H9 (cell line): ENCODE measurements at regions not wholly inside any gene's neighbourhood (a gene's known extent, or its start where the extent isn't known, plus 50 kb on each side); places are given as distances from the start of the nearest gene placed in this dataset.

Source experiments
- DNase-seq: peaks from one replicate; pipeline ENCODE4 v3.0.0-alpha.2; 2017
- H2AFZ ChIP-seq: one replicate; pipeline ENCODE4 v1.6.1; 2013; ENCODE audit warnings: mild to moderate bottlenecking, low read length, control low read depth, moderate library complexity
- H2AK5ac ChIP-seq: 2 replicates; pipeline ENCODE4 v1.6.1; 2013; ENCODE audit warnings: low read length, control low read depth, mixed read lengths; ENCODE audit not compliant: insufficient read length
- H2BK120ac ChIP-seq: one replicate; pipeline ENCODE4 v1.6.1; 2013; ENCODE audit warnings: low read depth, mild to moderate bottlenecking, low read length, control low read depth, inconsistent platforms; ENCODE audit not compliant: poor library complexity, severe bottlenecking
- H2BK12ac ChIP-seq: 2 replicates; pipeline ENCODE4 v1.6.1; 2013; ENCODE audit warnings: low read length, control low read depth, mixed read lengths, low read depth; ENCODE audit not compliant: insufficient read length
- H2BK15ac ChIP-seq: 2 replicates; pipeline ENCODE4 v1.6.1; 2013; ENCODE audit warnings: low read depth, low read length, control low read depth
- H2BK20ac ChIP-seq: one replicate; pipeline ENCODE4 v1.6.1; 2013; ENCODE audit warnings: low read depth, mild to moderate bottlenecking, low read length, control low read depth, inconsistent platforms; ENCODE audit not compliant: poor library complexity, severe bottlenecking
- H2BK5ac ChIP-seq: 2 replicates; pipeline ENCODE4 v1.6.1; 2013; ENCODE audit warnings: low read length, control low read depth, mixed read lengths; ENCODE audit not compliant: insufficient read length
- H3K14ac ChIP-seq: 2 replicates; pipeline ENCODE4 v1.6.1; 2013; ENCODE audit warnings: low read length, control low read depth; ENCODE audit not compliant: insufficient read depth
- H3K18ac ChIP-seq: 2 replicates; pipeline ENCODE4 v1.6.1; 2013; ENCODE audit warnings: low read depth, mild to moderate bottlenecking, mixed read lengths, low read length, control low read depth; ENCODE audit not compliant: insufficient read length
- H3K23ac ChIP-seq: 2 replicates; pipeline ENCODE4 v1.6.1; 2013; ENCODE audit warnings: low read length, control low read depth, mixed read lengths, low read depth; ENCODE audit not compliant: insufficient read length
- H3K23me2 ChIP-seq: 2 replicates; pipeline ENCODE4 v1.6.1; 2013; ENCODE audit warnings: low read depth, mild to moderate bottlenecking, mixed read lengths, low read length, control low read depth; ENCODE audit not compliant: insufficient read length, poor library complexity, severe bottlenecking
- H3K27ac ChIP-seq: 2 replicates; pipeline ENCODE4 v1.5.1; 2013; ENCODE audit warnings: low read length, control low read depth, mixed read lengths, low read depth; ENCODE audit not compliant: insufficient read length
- H3K27me3 ChIP-seq: 2 replicates; pipeline ENCODE4 v1.6.1; 2013; ENCODE audit warnings: low read length, control low read depth, inconsistent platforms; ENCODE audit not compliant: insufficient read depth
- H3K4ac ChIP-seq: 2 replicates; pipeline ENCODE4 v1.6.1; 2013; ENCODE audit warnings: low read depth, mild to moderate bottlenecking, control low read depth, inconsistent platforms, low read length, moderate library complexity
- H3K4me1 ChIP-seq: 2 replicates; pipeline ENCODE4 v1.6.1; 2013; ENCODE audit warnings: low read length, control low read depth, inconsistent platforms; ENCODE audit not compliant: insufficient read depth
- H3K4me2 ChIP-seq: 2 replicates; pipeline ENCODE4 v1.6.1; 2013; ENCODE audit warnings: low read length, control low read depth, mixed read lengths; ENCODE audit not compliant: insufficient read length, insufficient read depth
- H3K56ac ChIP-seq: 2 replicates; pipeline ENCODE4 v1.6.1; 2013; ENCODE audit warnings: low read depth, mild to moderate bottlenecking, mixed read lengths, low read length, control low read depth; ENCODE audit not compliant: insufficient read length
- H3K79me1 ChIP-seq: 2 replicates; pipeline ENCODE4 v1.6.1; 2013; ENCODE audit warnings: low read depth, mild to moderate bottlenecking, moderate library complexity, low read length, control low read depth, inconsistent platforms; ENCODE audit not compliant: insufficient read depth, poor library complexity, severe bottlenecking
- H3K79me2 ChIP-seq: 2 replicates; pipeline ENCODE4 v1.6.1; 2013; ENCODE audit warnings: low read length, control low read depth, inconsistent platforms; ENCODE audit not compliant: insufficient read depth
- H3K9ac ChIP-seq: 2 replicates; pipeline ENCODE4 v1.6.1; 2013; ENCODE audit warnings: low read length, control low read depth, mixed read lengths; ENCODE audit not compliant: insufficient read length; ENCODE audit errors: extremely low read depth
- H3K9me3 ChIP-seq: one replicate; pipeline ENCODE4 v1.6.1; 2013; ENCODE audit warnings: low read depth, low read length, inconsistent platforms; ENCODE audit not compliant: control insufficient read depth
- H3T11ph ChIP-seq: one replicate; pipeline ENCODE4 v1.6.1; 2013; ENCODE audit warnings: mild to moderate bottlenecking, low read length, control low read depth, inconsistent platforms
- H4K20me1 ChIP-seq: one replicate; pipeline ENCODE4 v1.6.1; 2013; ENCODE audit not compliant: control insufficient read depth, insufficient read length, insufficient read depth
- H4K5ac ChIP-seq: 2 replicates; pipeline ENCODE4 v1.6.1; 2013; ENCODE audit warnings: low read depth, mild to moderate bottlenecking, mixed read lengths, low read length, control low read depth; ENCODE audit not compliant: insufficient read length
- H4K8ac ChIP-seq: replicated peaks from 2 replicates; pipeline ENCODE4 v1.6.1; 2013; ENCODE audit warnings: low read length, control low read depth, mixed read lengths, low read depth; ENCODE audit not compliant: insufficient read length
- H4K91ac ChIP-seq: 2 replicates; pipeline ENCODE4 v1.6.1; 2013; ENCODE audit warnings: low read depth, mild to moderate bottlenecking, moderate library complexity, mixed read lengths, low read length, control low read depth; ENCODE audit not compliant: insufficient read length
- H3K27ac Mint-ChIP-seq, 3 experiments: 2 replicates in 2 of 3; 3 replicates in 1 of 3; pipeline ENCODE4 v1.8.0; 2020 to 2021; ENCODE audit warnings: mixed read lengths in 3 of 3, mild to moderate bottlenecking in 1 of 3, moderate library complexity in 1 of 3
- H3K27me3 Mint-ChIP-seq: 2 replicates; pipeline ENCODE4 v1.8.0; 2021; ENCODE audit warnings: low read depth, mild to moderate bottlenecking, moderate library complexity, mixed read lengths
- H3K36me3 Mint-ChIP-seq, 3 experiments: 2 replicates in 2 of 3; 3 replicates in 1 of 3; pipeline ENCODE4 v1.8.0; 2020 to 2021; ENCODE audit warnings: low read depth in 3 of 3, mixed read lengths in 3 of 3; ENCODE audit not compliant: insufficient read depth in 1 of 3
- H3K4me1 Mint-ChIP-seq, 2 experiments: 2 replicates each; pipeline ENCODE4 v1.8.0; 2020; ENCODE audit warnings: mixed read lengths in 2 of 2
- H3K4me3 Mint-ChIP-seq, 2 experiments: 2 replicates in 1 of 2; 3 replicates in 1 of 2; pipeline ENCODE4 v1.8.0; 2020 to 2021; ENCODE audit warnings: mild to moderate bottlenecking in 2 of 2, mixed read lengths in 2 of 2, moderate library complexity in 1 of 2
- H3K9me3 Mint-ChIP-seq, 2 experiments: 2 replicates in 1 of 2; 3 replicates in 1 of 2; pipeline ENCODE4 v1.8.0; 2020; ENCODE audit warnings: mild to moderate bottlenecking in 2 of 2, mixed read lengths in 2 of 2, moderate library complexity in 1 of 2
- CTCF ChIP-seq: fragments of 200-600 bp; sonication (generic); conservative IDR thresholded peaks from 3 replicates; pipeline ENCODE4 v1.8.0; 2021; ENCODE audit warnings: antibody characterized with exemption, mild to moderate bottlenecking
- WGBS: extraction: QIAGEN DNeasy Blood & Tissue Kit; methylation state at CpG from one replicate; pipeline ENCODE4 v1.1.7; 2013; ENCODE audit warnings: missing lambda C conversion rate, low lambda C conversion rate, mixed read lengths; ENCODE audit not compliant: insufficient read length; ENCODE audit errors: extremely low coverage; 5-methylcytosine and 5-hydroxymethylcytosine counted together

GRCh38 chr1:228968891-228969606 is 233.8 kb downstream of the RHOU start:
- H4K20me1 ChIP-seq: no peaks in the 10 kb centered on the region
- no peaks in the 10 kb centered on the region for H3K79me2 ChIP-seq
- no peak overlapping the region; the same call in 1 of the 2 replicates for H3K14ac ChIP-seq
- peak overlapping the region; percentile 51 for H3K18ac ChIP-seq
- H2BK12ac ChIP-seq: no peak overlapping the region
- H3T11ph ChIP-seq: no peak overlapping the region
- H3K23me2 ChIP-seq: no peaks in the 10 kb centered on the region
- H3K9ac ChIP-seq: no peak overlapping the region
- H2AFZ ChIP-seq: no peak overlapping the region
- H2BK20ac ChIP-seq: no peak overlapping the region
- Mint-ChIP-seq H3K4me3 (no peak overlapping the region), H3K9me3 (no peaks in the 10 kb centered on the region), H3K36me3 (no peaks in the 10 kb centered on the region), H3K27ac (peak overlapping the region in 2 of 3 experiments; percentile 19 to 86; a peak in 4 of 7 replicates), H3K27me3 (peaks cover 4% of the 10 kb centered on the region; the same call in 1 of the 2 replicates), H3K4me1 (peaks cover 28 to 38% of the 10 kb centered on the region in 2 experiments)
- no peaks in the 10 kb centered on the region for H3K9me3 ChIP-seq
- H2BK15ac ChIP-seq: no peak overlapping the region
- H3K4ac ChIP-seq: no peak overlapping the region
- H3K27me3 ChIP-seq: no peaks in the 10 kb centered on the region
- no peak overlapping the region for H2BK120ac ChIP-seq
- no peaks in the 10 kb centered on the region; the same call in 1 of the 2 replicates for H3K4me1 ChIP-seq
- TF ChIP-seq CTCF: no peak
- no peaks in the 10 kb centered on the region for H3K79me1 ChIP-seq
- H3K23ac ChIP-seq: no peak overlapping the region
- no peak overlapping the region for H2BK5ac ChIP-seq
- no peak overlapping the region for H4K5ac ChIP-seq
- H4K91ac ChIP-seq: no peak overlapping the region
- no peak overlapping the region for H3K27ac ChIP-seq
- H3K56ac ChIP-seq: no peak overlapping the region
- no peak overlapping the region for H4K8ac ChIP-seq
- H2AK5ac ChIP-seq: no peak overlapping the region
- DNase-seq: no peak
- no peak overlapping the region for H3K4me2 ChIP-seq
- WGBS: no CpG with 5 or more reads among the region's 15 CpGs
